CD4-positive, alpha-beta T cell (primary cell): ENCODE measurements at regions not wholly inside any gene's neighbourhood (a gene's known extent, or its start where the extent isn't known, plus 50 kb on each side); places are given as distances from the start of the nearest gene placed in this dataset.

ENCODE experiments used
- ATAC-seq: fragments of 200-7000 bp; cut with Tn5 transposase; one replicate; pipeline ENCODE4 v1.10.0; 2022; ENCODE audit warnings: mild to moderate bottlenecking; ENCODE audit not compliant: poor library complexity
- CTCF ChIA-PET: fragments of 350-600 bp; sonication (Branson Sonifier 250); formaldehyde crosslinking; loops from one replicate; lab custom pipeline; 2021; ENCODE audit warnings: antibody characterized with exemption, inconsistent platforms; lab: Charles Lee
- POLR2A ChIA-PET: fragments of 350-600 bp; sonication (Branson Sonifier 250); formaldehyde crosslinking; loops from one replicate; lab custom pipeline; 2021; ENCODE audit warnings: antibody characterized with exemption, inconsistent platforms; lab: Charles Lee
- DNase-seq, 14 experiments: peaks; one replicate each; pipeline ENCODE4 v3.0.0-alpha.2; 2013 to 2020; ENCODE audit warnings: mixed read lengths in 2 of 14
- H3K27ac ChIP-seq, 2 donors: one replicate each; pipeline versions ENCODE4 v1.5.1 to v1.7.0; 2013; ENCODE audit warnings: low read length in 2 of 2, low read depth in 1 of 2, mild to moderate bottlenecking in 1 of 2
- H3K27me3 ChIP-seq, 2 experiments: 1 replicate in 1 of 2; 2 replicates in 1 of 2; pipeline versions ENCODE4 v1.6.1 to v1.7.0; 2013; ENCODE audit warnings: low read length in 2 of 2, control low read depth in 1 of 2, mild to moderate bottlenecking in 1 of 2, moderate library complexity in 1 of 2; ENCODE audit not compliant: insufficient read depth in 2 of 2, control insufficient read depth in 1 of 2
- H3K36me3 ChIP-seq: one replicate; pipeline ENCODE4 v1.6.1; 2013; ENCODE audit warnings: low read length, control low read depth; ENCODE audit not compliant: insufficient read depth
- H3K4me1 ChIP-seq: one replicate; pipeline ENCODE4 v1.6.1; 2013; ENCODE audit warnings: low read length, control low read depth; ENCODE audit not compliant: insufficient read depth
- H3K4me3 ChIP-seq: one replicate; pipeline ENCODE4 v1.5.1; 2013; ENCODE audit warnings: mild to moderate bottlenecking, low read length, moderate library complexity
- H3K9me3 ChIP-seq, 2 experiments: 1 replicate in 1 of 2; 2 replicates in 1 of 2; pipeline versions ENCODE4 v1.6.1 to v1.7.0; 2013; ENCODE audit warnings: low read length in 2 of 2, mild to moderate bottlenecking in 2 of 2, control low read depth in 1 of 2, moderate library complexity in 1 of 2; ENCODE audit not compliant: control insufficient read depth in 1 of 2, insufficient read depth in 1 of 2
- H3K27ac Mint-ChIP-seq: one replicate; pipeline ENCODE4 v1.8.0; 2020; ENCODE audit warnings: mixed read lengths
- H3K27me3 Mint-ChIP-seq: one replicate; pipeline ENCODE4 v1.8.0; 2021; ENCODE audit warnings: mixed read lengths
- H3K36me3 Mint-ChIP-seq: one replicate; pipeline ENCODE4 v1.8.0; 2021; ENCODE audit warnings: low read depth, mixed read lengths
- H3K4me1 Mint-ChIP-seq: one replicate; pipeline ENCODE4 v1.8.0; 2021; ENCODE audit warnings: low read depth, mixed read lengths
- H3K4me3 Mint-ChIP-seq: one replicate; pipeline ENCODE4 v1.8.0; 2020; ENCODE audit warnings: mild to moderate bottlenecking, mixed read lengths
- H3K9me3 Mint-ChIP-seq: one replicate; pipeline ENCODE4 v1.8.0; 2020; ENCODE audit warnings: mixed read lengths
- CTCF ChIP-seq: fragments of 200-600 bp; IDR thresholded peaks from one replicate; pipeline ENCODE4 v1.8.0; 2022; ENCODE audit warnings: antibody characterized with exemption, mild to moderate bottlenecking
- intact Hi-C, 2 experiments: fragments of 100-400 bp; cut with DNase I in 1 of 2; cut with micrococcal nuclease in 1 of 2; formaldehyde crosslinking; loops; one replicate each; pipeline versions ENCODE4 v1.15.1 to v1.9.0; 2023 to 2025; cut with DNase I, micrococcal nuclease

- no peaks in the 10 kb centered on the region for H3K36me3 Mint-ChIP-seq
Observed at GRCh38 chr13:100833427-100833826, 158.8 kb upstream of the TMTC4 start.

GRCh38 chr13:100828226-100828625 lies 153.6 kb upstream of the TMTC4 start:
- Histone ChIP-seq H3K4me3 (no peak overlapping the region), H3K27me3 (peaks cover 0 to 2% of the 10 kb centered on the region in 2 experiments), H3K9me3 (no peaks in the 10 kb centered on the region), H3K36me3 (no peaks in the 10 kb centered on the region), H3K4me1 (no peaks in the 10 kb centered on the region), H3K27ac (no peak overlapping the region)
- H3K27me3 Mint-ChIP-seq, result peaks cover 5% of the 10 kb centered on the region
- no peaks in the 10 kb centered on the region for H3K4me1 Mint-ChIP-seq
- H3K36me3 Mint-ChIP-seq, result no peaks in the 10 kb centered on the region
- no peak for TF ChIP-seq CTCF
- ChIA-PET POLR2A (no interaction called here), CTCF (no interaction called here)
- DNase-seq (no peak), ATAC-seq (no peak)
- no peak overlapping the region for H3K4me3 Mint-ChIP-seq
- H3K27ac Mint-ChIP-seq, result no peak overlapping the region
- intact Hi-C loops, result no loop called here
- H3K9me3 Mint-ChIP-seq, result no peaks in the 10 kb centered on the region

More at GRCh38 chr13:100833427-100833826, 158.8 kb upstream of the TMTC4 start:
- no peaks in the 10 kb centered on the region for H3K9me3 ChIP-seq
- intact Hi-C loops, result no loop called here
- no peaks in the 10 kb centered on the region for H3K27me3 ChIP-seq
- no peak overlapping the region for H3K4me3 ChIP-seq
- no peak overlapping the region for H3K27ac ChIP-seq
- ATAC-seq (no peak), DNase-seq (no peak)
- ChIA-PET CTCF (no interaction called here), POLR2A (no interaction called here)
- H3K27ac Mint-ChIP-seq, result no peak overlapping the region
- no peaks in the 10 kb centered on the region for H3K36me3 ChIP-seq
- peaks cover 9% of the 10 kb centered on the region for H3K27me3 Mint-ChIP-seq
- H3K4me3 Mint-ChIP-seq, result no peak overlapping the region
- no peak for TF ChIP-seq CTCF
- H3K4me1 ChIP-seq, result no peaks in the 10 kb centered on the region
- H3K4me1 Mint-ChIP-seq, result no peaks in the 10 kb centered on the region
- no peaks in the 10 kb centered on the region for H3K9me3 Mint-ChIP-seq

GRCh38 chr13:100827489-100828176 lies 153.0 kb upstream of the TMTC4 start:
- Mint-ChIP-seq H3K36me3 (no peaks in the 10 kb centered on the region), H3K4me1 (no peaks in the 10 kb centered on the region), H3K27ac (no peak overlapping the region), H3K27me3 (peaks cover under 1% of the 10 kb centered on the region), H3K9me3 (no peaks in the 10 kb centered on the region), H3K4me3 (no peak overlapping the region)
- Histone ChIP-seq H3K4me1 (no peaks in the 10 kb centered on the region), H3K9me3 (no peaks in the 10 kb centered on the region), H3K27me3 (peaks cover 0 to 2% of the 10 kb centered on the region in 2 experiments), H3K36me3 (no peaks in the 10 kb centered on the region), H3K27ac (no peak overlapping the region), H3K4me3 (no peak overlapping the region)
- POLR2A ChIA-PET, result no interaction called here
- DNase-seq (no peak), ATAC-seq (no peak)
- CTCF ChIA-PET, result no interaction called here
- intact Hi-C loops, result no loop called here
- TF ChIP-seq CTCF, result no peak
